ENCODE measurements at regions not wholly inside any gene's neighbourhood (a gene's known extent, or its start where the extent isn't known, plus 50 kb on each side); places are given as distances from the start of the nearest gene placed in this dataset.

DNA sequence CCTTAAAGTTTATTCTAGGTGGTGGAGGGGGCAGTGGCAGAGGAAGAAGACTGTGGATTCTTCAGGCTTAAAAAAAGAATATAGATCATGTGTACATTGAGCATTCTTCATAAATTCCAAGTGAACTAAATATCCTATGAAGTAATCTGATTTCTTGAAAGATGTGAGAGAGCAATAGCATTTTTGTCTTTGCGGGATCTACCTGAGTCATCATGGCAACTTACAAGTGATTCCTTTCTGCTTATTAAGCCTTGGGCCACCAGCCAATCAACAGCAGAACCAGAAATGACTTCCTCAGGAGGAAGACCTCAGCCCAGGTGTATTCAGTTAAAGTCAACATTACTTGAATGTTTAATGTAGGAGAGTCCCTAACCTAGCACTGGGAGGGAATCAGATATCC lies 756.9 kb downstream of the TFAP2A start:
- Histone ChIP-seq H3K4me1 (ENCODE audit: insufficient read depth) (no peaks in the 10 kb centered on the region), H3K4me3 (ENCODE audit: low read depth, low read length) (no peak overlapping the region), H3K27ac (ENCODE audit: low read depth) (no peak overlapping the region), H3K36me3 (ENCODE audit: insufficient read depth) (no peaks in the 10 kb centered on the region)
- DNase-seq (ENCODE audit: extremely low spot score), result no peak
- WGBS, result 89% methylated on average over 1 of the region's 1 CpG

DNA sequence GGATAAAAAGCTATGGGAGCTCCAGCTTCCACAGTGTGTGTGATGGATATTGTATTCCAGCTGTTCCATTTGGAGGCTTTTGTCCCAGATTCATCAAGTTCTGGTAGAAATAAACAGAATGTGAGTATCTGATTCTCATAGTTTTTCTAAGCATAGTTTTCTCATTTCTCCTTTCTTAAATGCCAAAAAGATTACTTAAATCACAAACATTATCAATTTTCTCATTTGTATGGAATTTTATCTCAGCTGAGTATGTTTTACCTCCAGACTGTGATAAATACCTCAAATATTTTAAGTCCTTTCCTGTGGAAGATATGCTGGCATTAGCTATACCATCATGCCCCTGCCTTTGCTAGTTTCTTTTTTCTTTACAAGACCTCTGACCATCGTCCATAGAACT lies 767.3 kb downstream of the TFAP2A start:
- no peaks in the 10 kb centered on the region for H3K36me3 ChIP-seq (ENCODE audit: insufficient read depth)
- no peak overlapping the region for H3K4me3 ChIP-seq (ENCODE audit: low read depth, low read length)
- no peak overlapping the region for H3K27ac ChIP-seq (ENCODE audit: low read depth)
- 19% methylated on average over 1 of the region's 1 CpG for WGBS
- DNase-seq (ENCODE audit: extremely low spot score), result no peak
- H3K4me1 ChIP-seq (ENCODE audit: insufficient read depth), result no peaks in the 10 kb centered on the region

DNA sequence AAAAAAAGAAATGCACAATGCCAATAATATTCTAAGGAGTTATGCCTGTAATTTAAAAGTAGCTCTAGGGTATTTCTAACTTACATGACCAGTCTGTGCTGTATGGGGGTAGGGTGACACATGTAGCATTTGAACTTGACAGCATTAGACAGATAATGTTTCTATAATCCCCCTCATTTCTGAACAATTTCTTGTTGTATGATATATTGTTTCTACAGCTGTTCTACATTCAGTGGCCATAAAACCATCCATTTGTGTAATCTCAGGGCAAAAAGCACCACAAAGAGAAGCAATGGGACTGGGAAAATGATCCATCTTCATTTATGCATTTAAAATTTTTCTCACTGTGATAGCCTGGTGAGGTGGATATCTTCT lies 767.8 kb downstream of the TFAP2A start:
- Histone ChIP-seq H3K4me3 (ENCODE audit: low read depth, low read length) (no peak overlapping the region), H3K4me1 (ENCODE audit: insufficient read depth) (no peaks in the 10 kb centered on the region), H3K27ac (ENCODE audit: low read depth) (no peak overlapping the region), H3K36me3 (ENCODE audit: insufficient read depth) (no peaks in the 10 kb centered on the region)
- DNase-seq (ENCODE audit: extremely low spot score), result no peak

DNA sequence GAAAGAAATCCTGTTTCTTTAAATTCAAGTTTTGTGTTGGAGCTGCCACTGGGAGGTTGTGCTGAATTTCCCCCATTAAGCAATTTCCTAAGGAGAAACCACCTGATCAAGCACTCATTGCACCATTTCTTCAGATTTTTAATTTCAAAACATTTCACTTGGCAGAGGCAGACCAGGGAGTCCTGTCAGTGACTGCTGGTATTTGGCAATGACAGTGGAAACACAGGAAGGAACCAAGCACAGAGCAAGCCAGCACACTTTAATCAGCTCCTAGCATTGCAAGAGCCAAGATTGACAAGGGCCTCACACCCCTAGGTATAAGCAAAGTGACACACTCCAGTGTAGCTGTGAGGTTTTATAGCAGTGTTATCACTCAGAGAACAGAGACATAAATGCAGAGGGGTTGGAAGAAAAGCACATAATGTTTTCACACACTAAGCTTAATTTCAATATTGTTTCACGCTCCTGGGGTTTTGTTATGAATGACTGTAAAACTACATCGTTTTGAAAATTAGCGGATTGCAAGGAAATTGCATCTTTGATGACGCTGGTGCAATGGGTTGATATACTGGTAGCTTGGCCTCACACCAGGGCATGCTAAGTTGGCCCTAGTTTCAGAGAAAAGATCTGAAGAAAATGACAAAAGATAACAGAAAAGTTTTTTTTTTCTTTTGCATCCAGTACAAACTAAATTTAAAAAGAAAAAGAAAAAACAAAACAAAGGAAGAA lies 768.4 kb downstream of the TFAP2A start:
- Histone ChIP-seq H3K36me3 (ENCODE audit: insufficient read depth) (no peaks in the 10 kb centered on the region), H3K4me3 (ENCODE audit: low read depth, low read length) (no peak overlapping the region), H3K27ac (ENCODE audit: low read depth) (no peak overlapping the region), H3K4me1 (ENCODE audit: insufficient read depth) (no peaks in the 10 kb centered on the region)
- 49% methylated on average over 4 of the region's 4 CpGs for WGBS
- no peak for DNase-seq (ENCODE audit: extremely low spot score)

DNA sequence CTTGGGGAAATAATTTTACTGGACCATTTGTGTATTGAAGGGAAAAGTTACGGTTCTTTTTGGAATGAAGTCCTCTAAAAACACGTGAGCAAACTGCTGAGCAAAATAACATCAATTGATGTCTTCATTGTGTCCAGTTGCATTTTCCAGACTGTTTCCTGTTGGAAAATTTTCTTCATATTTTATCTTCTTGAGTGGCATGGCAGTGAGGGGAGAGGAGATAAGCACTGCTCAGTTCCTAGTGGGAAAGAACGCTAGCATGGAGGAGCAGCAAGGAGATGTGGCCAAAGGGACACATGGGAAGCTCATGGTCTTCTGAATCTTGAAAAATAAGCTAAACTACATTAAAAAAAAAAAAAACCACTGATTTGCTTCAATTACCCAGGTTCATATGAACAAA lies 776.0 kb downstream of the TFAP2A start:
- no peaks in the 10 kb centered on the region for H3K4me1 ChIP-seq (ENCODE audit: insufficient read depth)
- H3K36me3 ChIP-seq (ENCODE audit: insufficient read depth), result no peaks in the 10 kb centered on the region
- H3K4me3 ChIP-seq (ENCODE audit: low read depth, low read length), result no peak overlapping the region
- no peak for DNase-seq (ENCODE audit: extremely low spot score)
- no peak overlapping the region for H3K27ac ChIP-seq (ENCODE audit: low read depth)
- 68% methylated on average over 3 of the region's 3 CpGs for WGBS

DNA sequence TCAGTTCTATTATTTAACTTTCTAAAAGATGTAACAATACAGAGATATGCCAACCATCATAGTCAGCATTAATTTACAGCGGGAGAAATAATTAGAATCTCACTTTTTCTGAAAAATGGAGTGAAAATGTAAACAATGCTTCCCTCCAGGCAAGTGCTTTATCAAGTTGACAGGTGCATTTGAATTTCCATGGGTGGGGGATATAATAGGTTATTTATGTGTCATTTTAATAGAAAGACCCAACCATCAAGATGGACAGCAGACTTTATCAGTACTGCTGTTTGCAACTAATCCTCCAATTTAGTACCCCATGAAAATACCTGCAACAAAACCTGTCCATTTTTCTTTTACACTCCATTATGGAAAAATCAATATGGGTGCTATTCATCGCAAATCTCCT lies 780.1 kb downstream of the TFAP2A start:
- no peak overlapping the region for H3K27ac ChIP-seq (ENCODE audit: low read depth)
- no peaks in the 10 kb centered on the region for H3K36me3 ChIP-seq (ENCODE audit: insufficient read depth)
- 91% methylated on average over 2 of the region's 2 CpGs for WGBS
- H3K4me1 ChIP-seq (ENCODE audit: insufficient read depth), result no peaks in the 10 kb centered on the region
- no peak for DNase-seq (ENCODE audit: extremely low spot score)
- H3K4me3 ChIP-seq (ENCODE audit: low read depth, low read length), result no peak overlapping the region

DNA sequence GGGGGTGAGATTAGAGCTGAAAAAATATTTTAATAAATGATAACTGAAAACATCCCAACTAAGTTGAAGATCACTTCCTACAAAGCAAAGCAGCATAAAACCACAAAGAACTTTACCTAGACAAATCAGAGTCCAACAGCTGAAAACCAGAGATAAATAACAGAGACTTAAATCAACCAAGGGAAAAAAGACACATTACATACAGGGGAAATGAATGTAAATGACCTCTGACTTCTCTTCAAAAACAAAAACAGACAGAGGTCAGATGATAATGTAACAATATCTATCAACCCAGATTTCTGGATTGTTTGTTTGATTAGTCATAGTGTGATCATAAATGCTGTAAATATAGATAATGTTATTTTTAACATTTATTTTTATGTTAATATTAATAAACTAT lies 782.8 kb downstream of the TFAP2A start:
- H3K4me1 ChIP-seq (ENCODE audit: insufficient read depth), result no peaks in the 10 kb centered on the region
- DNase-seq (ENCODE audit: extremely low spot score), result no peak
- H3K4me3 ChIP-seq (ENCODE audit: low read depth, low read length), result no peak overlapping the region
- no peaks in the 10 kb centered on the region for H3K36me3 ChIP-seq (ENCODE audit: insufficient read depth)
- H3K27ac ChIP-seq (ENCODE audit: low read depth), result no peak overlapping the region

DNA sequence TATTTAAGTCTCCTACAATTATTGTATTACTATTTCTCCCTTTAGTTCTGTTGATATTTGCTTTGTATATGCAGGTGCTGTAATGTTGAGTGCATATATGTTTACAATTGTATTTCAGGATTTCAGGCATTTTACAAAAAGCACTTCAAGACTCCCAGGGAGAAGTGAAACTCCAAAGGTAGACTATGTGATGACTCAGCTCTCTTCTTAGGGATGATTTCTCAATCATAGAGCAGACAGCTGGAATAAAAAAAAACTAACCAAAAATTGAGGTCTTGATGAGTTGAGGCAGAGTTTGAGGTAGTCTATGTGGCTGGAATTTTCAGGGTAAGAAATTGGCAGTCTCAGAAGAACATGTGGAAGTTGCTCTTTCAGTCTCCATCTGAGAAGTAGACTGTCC lies 786.1 kb downstream of the TFAP2A start:
- DNase-seq (ENCODE audit: extremely low spot score), result no peak
- no peaks in the 10 kb centered on the region for H3K4me1 ChIP-seq (ENCODE audit: insufficient read depth)
- no peak overlapping the region for H3K4me3 ChIP-seq (ENCODE audit: low read depth, low read length)
- no peaks in the 10 kb centered on the region for H3K36me3 ChIP-seq (ENCODE audit: insufficient read depth)
- no peak overlapping the region for H3K27ac ChIP-seq (ENCODE audit: low read depth)

DNA sequence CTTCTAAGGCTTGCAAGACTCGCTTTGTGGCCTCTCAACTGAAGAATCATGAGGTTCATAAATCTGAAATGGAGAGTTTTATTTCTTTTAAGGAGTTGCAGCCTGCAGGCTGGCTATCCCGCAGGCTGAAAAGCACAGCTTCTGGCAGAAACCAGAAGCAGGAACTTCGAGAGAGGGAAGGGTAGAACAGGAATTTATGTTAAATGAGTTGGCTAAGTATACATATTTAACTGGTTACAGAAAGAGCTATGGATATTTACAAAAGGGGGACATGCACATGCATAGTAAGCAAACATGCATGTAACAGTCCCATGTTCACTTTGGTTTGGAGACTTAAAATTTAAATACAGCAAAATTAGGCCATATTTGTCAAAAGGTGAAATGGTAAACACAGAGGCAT lies 787.0 kb downstream of the TFAP2A start:
- Histone ChIP-seq H3K36me3 (ENCODE audit: insufficient read depth) (no peaks in the 10 kb centered on the region), H3K27ac (ENCODE audit: low read depth) (no peak overlapping the region), H3K4me1 (ENCODE audit: insufficient read depth) (no peaks in the 10 kb centered on the region), H3K4me3 (ENCODE audit: low read depth, low read length) (no peak overlapping the region)
- 70% methylated on average over 3 of the region's 3 CpGs for WGBS
- no peak for DNase-seq (ENCODE audit: extremely low spot score)

DNA sequence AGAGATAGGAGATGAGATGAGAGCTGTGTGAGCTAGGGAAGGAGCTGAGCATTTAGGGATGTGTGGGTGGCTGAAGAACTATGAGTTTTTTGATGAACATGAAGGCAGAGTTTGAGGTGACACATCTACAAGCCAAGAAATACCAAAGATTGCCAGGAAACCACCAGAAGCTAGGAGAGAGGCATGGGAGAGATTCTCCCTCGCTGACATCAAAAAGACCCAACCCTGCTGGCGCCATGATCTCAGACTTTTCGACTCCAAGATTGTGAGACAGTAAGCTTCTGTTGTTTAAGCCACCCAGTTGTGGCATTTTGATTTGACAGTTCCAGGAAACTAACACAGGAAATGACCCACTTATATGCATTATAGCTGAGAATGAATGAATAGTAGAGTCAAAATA lies 790.9 kb downstream of the TFAP2A start:
- 60% methylated on average over 3 of the region's 3 CpGs for WGBS
- H3K4me1 ChIP-seq (ENCODE audit: insufficient read depth), result no peaks in the 10 kb centered on the region
- no peak overlapping the region for H3K27ac ChIP-seq (ENCODE audit: low read depth)
- H3K36me3 ChIP-seq (ENCODE audit: insufficient read depth), result no peaks in the 10 kb centered on the region
- H3K4me3 ChIP-seq (ENCODE audit: low read depth, low read length), result no peak overlapping the region
- DNase-seq (ENCODE audit: extremely low spot score), result no peak

DNA sequence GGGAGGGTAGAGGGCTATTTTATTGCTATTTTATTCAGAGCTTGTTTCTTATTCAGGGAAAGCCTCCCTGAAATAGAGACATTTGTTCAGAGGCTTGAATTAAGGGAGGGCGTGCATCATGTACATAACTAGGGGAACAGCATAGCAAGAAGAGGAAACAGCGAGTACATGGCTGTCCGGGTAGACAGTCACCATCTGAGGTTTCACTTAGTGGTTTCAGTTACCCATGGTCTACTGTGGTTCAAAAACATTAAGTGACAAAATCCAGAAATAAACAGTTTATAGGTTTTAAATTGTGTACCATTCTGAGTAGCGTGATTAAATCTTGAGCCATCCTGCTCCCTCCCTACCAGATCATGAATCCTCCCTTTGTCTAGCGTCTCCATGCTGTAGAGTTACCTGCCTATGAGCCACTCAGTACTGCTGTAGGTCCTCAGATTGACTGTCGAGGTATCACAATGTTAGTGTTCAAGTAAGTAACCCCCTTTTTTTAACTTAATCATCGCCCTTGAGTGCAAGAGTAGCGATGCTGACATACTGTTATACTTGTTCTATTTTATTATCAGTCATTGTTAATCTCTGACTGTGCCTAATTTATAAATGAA lies 791.5 kb downstream of the TFAP2A start:
- Histone ChIP-seq H3K36me3 (ENCODE audit: insufficient read depth) (no peaks in the 10 kb centered on the region), H3K4me1 (ENCODE audit: insufficient read depth) (no peaks in the 10 kb centered on the region), H3K4me3 (ENCODE audit: low read depth, low read length) (no peak overlapping the region), H3K27ac (ENCODE audit: low read depth) (no peak overlapping the region)
- DNase-seq (ENCODE audit: extremely low spot score), result no peak
- WGBS, result 82% methylated on average over 8 of the region's 8 CpGs

DNA sequence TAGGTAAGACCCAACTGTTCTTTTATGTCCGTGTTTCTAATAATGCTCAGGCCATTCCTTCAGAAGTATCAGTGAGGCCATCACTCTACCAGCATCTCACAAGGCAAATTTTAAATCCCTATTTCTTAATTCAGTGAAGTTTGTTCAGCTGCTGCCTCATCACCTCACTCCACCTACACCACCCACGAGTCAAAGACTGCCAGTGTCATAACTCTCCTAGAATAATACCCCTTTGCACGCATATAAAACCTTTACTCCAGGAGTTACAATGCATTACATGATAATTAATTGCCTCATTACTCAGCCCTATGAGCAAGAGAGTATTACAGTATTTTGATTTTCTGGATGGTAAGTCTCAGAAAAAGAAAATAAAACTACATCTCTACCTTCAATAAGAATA lies 793.6 kb downstream of the TFAP2A start:
- H3K4me3 ChIP-seq (ENCODE audit: low read depth, low read length), result no peak overlapping the region
- WGBS, result 78% methylated on average over 3 of the region's 3 CpGs
- H3K4me1 ChIP-seq (ENCODE audit: insufficient read depth), result no peaks in the 10 kb centered on the region
- no peaks in the 10 kb centered on the region for H3K36me3 ChIP-seq (ENCODE audit: insufficient read depth)
- H3K27ac ChIP-seq (ENCODE audit: low read depth), result no peak overlapping the region
- no peak for DNase-seq (ENCODE audit: extremely low spot score)

DNA sequence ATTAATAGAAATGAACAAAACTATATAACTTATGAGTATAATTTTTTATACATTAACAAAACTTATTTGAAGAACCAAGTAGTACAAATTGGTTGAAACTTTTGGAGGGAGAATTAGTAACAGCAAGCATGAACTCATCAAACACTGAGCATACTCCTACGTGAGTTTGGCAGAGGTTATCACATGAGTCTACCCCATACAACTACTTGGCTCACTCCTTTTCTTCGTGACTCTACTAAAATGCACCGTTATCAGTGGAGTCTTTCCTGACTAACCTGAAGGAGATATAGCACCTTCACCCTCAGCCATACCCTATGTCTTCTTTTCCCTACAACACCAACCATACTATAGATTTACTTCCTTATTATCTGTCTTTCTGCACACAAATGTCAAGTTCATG lies 794.2 kb downstream of the TFAP2A start:
- Histone ChIP-seq H3K4me3 (ENCODE audit: low read depth, low read length) (no peak overlapping the region), H3K36me3 (ENCODE audit: insufficient read depth) (no peaks in the 10 kb centered on the region), H3K4me1 (ENCODE audit: insufficient read depth) (no peaks in the 10 kb centered on the region), H3K27ac (ENCODE audit: low read depth) (no peak overlapping the region)
- 75% methylated on average over 3 of the region's 3 CpGs for WGBS
- DNase-seq (ENCODE audit: extremely low spot score), result no peak

DNA sequence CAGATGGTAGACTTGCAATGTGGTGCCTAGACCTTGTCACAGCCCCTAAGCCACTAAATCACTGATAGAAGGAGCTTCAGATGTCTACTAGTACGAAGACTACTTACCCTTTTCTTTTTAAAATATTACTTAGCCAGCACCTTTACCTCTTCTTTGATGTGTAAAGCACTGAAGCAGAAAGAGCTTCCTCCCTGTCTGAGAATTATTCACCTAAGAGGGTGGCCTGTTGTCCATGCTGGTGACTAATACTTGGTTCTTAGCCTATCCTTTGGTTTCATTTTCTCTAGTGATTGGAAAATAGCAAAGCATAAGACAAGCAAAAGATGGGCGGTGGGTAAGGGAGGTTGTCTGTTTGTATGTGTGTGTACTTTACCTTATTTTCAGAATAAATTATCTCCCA lies 794.6 kb downstream of the TFAP2A start:
- Histone ChIP-seq H3K4me1 (ENCODE audit: insufficient read depth) (no peaks in the 10 kb centered on the region), H3K4me3 (ENCODE audit: low read depth, low read length) (no peak overlapping the region), H3K27ac (ENCODE audit: low read depth) (no peak overlapping the region), H3K36me3 (ENCODE audit: insufficient read depth) (no peaks in the 10 kb centered on the region)
- DNase-seq (ENCODE audit: extremely low spot score), result no peak
- WGBS, result 84% methylated on average over 2 of the region's 2 CpGs

DNA sequence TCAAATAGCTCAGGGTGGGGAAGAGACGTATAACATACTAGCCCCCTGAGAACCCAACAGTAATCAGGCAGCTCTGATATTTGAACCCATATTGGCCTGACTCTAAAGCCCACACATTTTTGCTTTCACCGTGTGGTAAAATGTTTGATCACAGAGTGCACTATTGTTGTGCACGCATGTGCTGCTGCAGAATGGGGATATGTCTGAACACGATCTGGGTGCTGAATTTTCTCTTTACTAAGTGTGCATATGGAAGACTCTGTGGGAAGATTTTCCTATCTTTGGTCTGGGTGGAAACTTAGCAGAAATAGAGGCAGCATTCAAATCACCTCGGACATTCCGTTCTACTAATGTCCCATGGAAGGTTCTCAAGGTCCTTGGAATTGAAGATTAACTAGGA lies 800.1 kb downstream of the TFAP2A start:
- no peak for DNase-seq (ENCODE audit: extremely low spot score)
- H3K4me1 ChIP-seq (ENCODE audit: insufficient read depth), result no peaks in the 10 kb centered on the region
- H3K27ac ChIP-seq (ENCODE audit: low read depth), result no peak overlapping the region
- WGBS, result 72% methylated on average over 6 of the region's 6 CpGs
- H3K36me3 ChIP-seq (ENCODE audit: insufficient read depth), result no peaks in the 10 kb centered on the region
- H3K4me3 ChIP-seq (ENCODE audit: low read depth, low read length), result no peak overlapping the region
